ENCODE measurements at regions not wholly inside any gene's neighbourhood (a gene's known extent, or its start where the extent isn't known, plus 50 kb on each side); places are given as distances from the start of the nearest gene placed in this dataset.

GRCh38 chr6:168163096-168163731 is 84.2 kb upstream of the FRMD1 start:
- TF ChIP-seq POLR2A (IDR thresholded peaks at IDR 0.05): no peak
- TF ChIP-seq, protein P1, sequence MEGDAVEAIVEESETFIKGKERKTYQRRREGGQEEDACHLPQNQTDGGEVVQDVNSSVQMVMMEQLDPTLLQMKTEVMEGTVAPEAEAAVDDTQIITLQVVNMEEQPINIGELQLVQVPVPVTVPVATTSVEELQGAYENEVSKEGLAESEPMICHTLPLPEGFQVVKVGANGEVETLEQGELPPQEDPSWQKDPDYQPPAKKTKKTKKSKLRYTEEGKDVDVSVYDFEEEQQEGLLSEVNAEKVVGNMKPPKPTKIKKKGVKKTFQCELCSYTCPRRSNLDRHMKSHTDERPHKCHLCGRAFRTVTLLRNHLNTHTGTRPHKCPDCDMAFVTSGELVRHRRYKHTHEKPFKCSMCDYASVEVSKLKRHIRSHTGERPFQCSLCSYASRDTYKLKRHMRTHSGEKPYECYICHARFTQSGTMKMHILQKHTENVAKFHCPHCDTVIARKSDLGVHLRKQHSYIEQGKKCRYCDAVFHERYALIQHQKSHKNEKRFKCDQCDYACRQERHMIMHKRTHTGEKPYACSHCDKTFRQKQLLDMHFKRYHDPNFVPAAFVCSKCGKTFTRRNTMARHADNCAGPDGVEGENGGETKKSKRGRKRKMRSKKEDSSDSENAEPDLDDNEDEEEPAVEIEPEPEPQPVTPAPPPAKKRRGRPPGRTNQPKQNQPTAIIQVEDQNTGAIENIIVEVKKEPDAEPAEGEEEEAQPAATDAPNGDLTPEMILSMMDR (IDR thresholded peaks at IDR 0.05): no peak

Measured in lower leg skin (tissue), 3 donors.